WTC11 (cell line): ENCODE measurements at regions not wholly inside any gene's neighbourhood (a gene's known extent, or its start where the extent isn't known, plus 50 kb on each side); places are given as distances from the start of the nearest gene placed in this dataset.

ENCODE experiments used
- ATAC-seq: fragments of 200-7000 bp; cut with Tn5 transposase; 2 replicates; pipeline ENCODE4 v1.10.0; 2021; ENCODE audit warnings: mild to moderate bottlenecking, moderate library complexity
- CTCF ChIA-PET: fragments of 300-600 bp; sonication (Branson Sonifier 250); formaldehyde crosslinking; loops from one replicate; lab custom pipeline; 2021; ENCODE audit warnings: antibody characterized with exemption; lab: Charles Lee
- POLR2A ChIA-PET: fragments of 350-600 bp; sonication (Branson Sonifier 250); formaldehyde crosslinking; loops from one replicate; lab custom pipeline; 2021; ENCODE audit warnings: antibody characterized with exemption; lab: Charles Lee
- DNase-seq: peaks from one replicate; pipeline ENCODE4 v3.0.0; 2021; ENCODE audit warnings: low spot score
- H3K27ac Mint-ChIP-seq: 2 replicates; pipeline ENCODE4 v1.8.0; 2021; ENCODE audit warnings: mixed read lengths
- H3K27me3 Mint-ChIP-seq: 2 replicates; pipeline ENCODE4 v1.8.0; 2021; ENCODE audit warnings: low read depth, mild to moderate bottlenecking, moderate library complexity, mixed read lengths
- H3K36me3 Mint-ChIP-seq: 2 replicates; pipeline ENCODE4 v1.8.0; 2021; ENCODE audit warnings: mixed read lengths
- H3K4me1 Mint-ChIP-seq: 2 replicates; pipeline ENCODE4 v1.8.0; 2022; ENCODE audit warnings: mixed read lengths
- H3K4me3 Mint-ChIP-seq: 2 replicates; pipeline ENCODE4 v1.8.0; 2021; ENCODE audit warnings: mild to moderate bottlenecking, moderate library complexity, mixed read lengths
- H3K9me3 Mint-ChIP-seq: 2 replicates; pipeline ENCODE4 v1.8.0; 2021; ENCODE audit warnings: mixed read lengths
- CTCF ChIP-seq: fragments of 200-600 bp; IDR thresholded peaks from 2 replicates; pipeline ENCODE4 v1.8.0; 2022; ENCODE audit warnings: antibody characterized with exemption
- ESRRA ChIP-seq: sonication (generic); formaldehyde crosslinking; IDR thresholded peaks from 2 replicates; pipeline ENCODE4 v1.8.1; 2022; ENCODE audit warnings: mild to moderate bottlenecking, missing genetic modification reagents, borderline replicate concordance
- GRHL2 ChIP-seq: fragments of 250-450 bp; sonication (Bioruptor Pico); IDR thresholded peaks from 2 replicates; pipeline ENCODE4 v1.8.0; 2022; ENCODE audit warnings: mild to moderate bottlenecking, moderate library complexity; ENCODE audit not compliant: insufficient replicate concordance, severe bottlenecking
- JAZF1 ChIP-seq: fragments of 250-450 bp; sonication (Bioruptor Pico); IDR thresholded peaks from 2 replicates; pipeline ENCODE4 v1.9.0; 2021; ENCODE audit warnings: moderate library complexity, mild to moderate bottlenecking, inconsistent platforms
- KAT7 ChIP-seq: sonication (generic); formaldehyde crosslinking; IDR thresholded peaks from 2 replicates; pipeline ENCODE4 v1.8.1; 2023; ENCODE audit warnings: missing genetic modification reagents, mild to moderate bottlenecking, borderline replicate concordance
- NFE2L1 ChIP-seq: sonication (generic); formaldehyde crosslinking; IDR thresholded peaks from 2 replicates; pipeline ENCODE4 v1.8.1; 2023; ENCODE audit warnings: missing genetic modification reagents
- RORB ChIP-seq: fragments of 250-450 bp; sonication (Bioruptor Pico); IDR thresholded peaks from 2 replicates; pipeline ENCODE4 v1.9.0; 2021; ENCODE audit warnings: mild to moderate bottlenecking
- STAT6 ChIP-seq: sonication (generic); formaldehyde crosslinking; conservative IDR thresholded peaks from 2 replicates; pipeline ENCODE4 v1.8.1; 2023; ENCODE audit warnings: mild to moderate bottlenecking, low read depth, missing genetic modification reagents, moderate library complexity
- TEAD1 ChIP-seq: sonication (generic); formaldehyde crosslinking; IDR thresholded peaks from 2 replicates; pipeline ENCODE4 v1.8.0; 2022; ENCODE audit warnings: mild to moderate bottlenecking, missing genetic modification reagents
- USF1 ChIP-seq: sonication (generic); formaldehyde crosslinking; IDR thresholded peaks from 2 replicates; pipeline ENCODE4 v1.8.0; 2022; ENCODE audit warnings: mild to moderate bottlenecking, missing genetic modification reagents
- ZNF416 ChIP-seq: fragments of 250-450 bp; sonication (Bioruptor Pico); IDR thresholded peaks from 2 replicates; pipeline ENCODE4 v1.9.0; 2021; ENCODE audit warnings: mild to moderate bottlenecking, inconsistent platforms
- ZNF532 ChIP-seq: fragments of 250-450 bp; sonication (Bioruptor Pico); IDR thresholded peaks from 2 replicates; pipeline ENCODE4 v1.9.0; 2021; ENCODE audit warnings: mild to moderate bottlenecking, borderline replicate concordance
- TF ChIP-seq, protein P1 (sequence below): sonication (generic); formaldehyde crosslinking; IDR thresholded peaks from 2 replicates; pipeline ENCODE4 v1.8.1; 2023; ENCODE audit warnings: mild to moderate bottlenecking, missing genetic modification reagents, borderline replicate concordance
- TF ChIP-seq, protein P2 (sequence below): fragments of 250-450 bp; sonication (Bioruptor Pico); conservative IDR thresholded peaks from 2 replicates; pipeline ENCODE4 v1.9.0; 2021; ENCODE audit warnings: mild to moderate bottlenecking
- TF ChIP-seq, protein P3 (sequence below): sonication (generic); formaldehyde crosslinking; IDR thresholded peaks from 2 replicates; pipeline ENCODE4 v1.8.1; 2022; ENCODE audit warnings: low read depth, missing genetic modification reagents, borderline replicate concordance

DNA sequence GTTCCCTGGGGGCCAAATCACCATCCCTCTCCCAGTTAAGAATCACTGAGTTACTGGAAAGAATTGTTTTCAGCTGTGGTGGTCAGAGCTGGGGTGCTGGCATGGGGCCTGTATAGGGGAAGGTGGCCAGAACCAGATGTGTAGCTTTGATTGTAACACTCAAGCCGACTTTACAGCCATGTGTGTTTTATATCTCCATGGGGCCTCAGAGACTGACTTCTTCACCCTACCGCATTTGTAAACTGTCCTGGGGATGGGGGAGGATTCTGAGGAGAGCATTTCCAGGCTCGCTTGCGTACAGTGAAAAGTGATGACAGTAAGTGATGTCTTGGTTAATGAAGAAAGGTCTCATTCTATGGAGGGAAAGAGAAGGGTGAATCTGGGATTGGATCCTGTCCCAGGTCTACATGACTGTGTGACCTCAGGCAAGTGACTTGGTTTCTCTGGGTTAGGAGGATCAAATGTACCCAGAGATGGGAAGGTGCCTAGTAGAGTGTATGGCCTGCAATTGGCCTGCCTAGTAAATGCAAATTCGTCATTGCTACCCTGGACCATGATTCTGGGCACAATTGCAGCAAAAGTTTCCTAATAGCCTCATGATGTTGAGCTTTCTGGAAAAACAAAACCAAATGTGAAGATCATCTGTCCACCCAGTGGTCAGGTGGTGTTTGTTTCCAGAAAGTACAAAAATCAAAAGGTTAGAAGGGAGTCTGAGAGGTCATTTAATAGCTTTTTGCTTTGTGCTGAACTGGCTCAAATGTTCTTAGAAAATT, 49.7 kb upstream of the RCC2 start:
- DNase-seq (no peak), ATAC-seq (no peak)
- ChIA-PET POLR2A (no interaction called here), CTCF (interaction anchor here (0.5 kb wide), 1 partner anchor 130 kb away, joined by 6 read pairs; no protein-coding TSS in a partner anchor)
- TF ChIP-seq ZNF532 (CRISPR knock-in tag) (no peak), KAT7 (no peak), TEAD1 (CRISPR knock-in tag) (no peak), ZNF416 (CRISPR knock-in tag) (no peak), JAZF1 (CRISPR knock-in tag) (no peak), STAT6 (CRISPR knock-in tag) (no peak), RORB (CRISPR knock-in tag) (no peak), ESRRA (CRISPR knock-in tag) (no peak), GRHL2 (CRISPR knock-in tag) (no peak), USF1 (CRISPR knock-in tag) (no peak), CTCF (no peak), NFE2L1 (CRISPR knock-in tag) (no peak)
- TF ChIP-seq, protein P1, sequence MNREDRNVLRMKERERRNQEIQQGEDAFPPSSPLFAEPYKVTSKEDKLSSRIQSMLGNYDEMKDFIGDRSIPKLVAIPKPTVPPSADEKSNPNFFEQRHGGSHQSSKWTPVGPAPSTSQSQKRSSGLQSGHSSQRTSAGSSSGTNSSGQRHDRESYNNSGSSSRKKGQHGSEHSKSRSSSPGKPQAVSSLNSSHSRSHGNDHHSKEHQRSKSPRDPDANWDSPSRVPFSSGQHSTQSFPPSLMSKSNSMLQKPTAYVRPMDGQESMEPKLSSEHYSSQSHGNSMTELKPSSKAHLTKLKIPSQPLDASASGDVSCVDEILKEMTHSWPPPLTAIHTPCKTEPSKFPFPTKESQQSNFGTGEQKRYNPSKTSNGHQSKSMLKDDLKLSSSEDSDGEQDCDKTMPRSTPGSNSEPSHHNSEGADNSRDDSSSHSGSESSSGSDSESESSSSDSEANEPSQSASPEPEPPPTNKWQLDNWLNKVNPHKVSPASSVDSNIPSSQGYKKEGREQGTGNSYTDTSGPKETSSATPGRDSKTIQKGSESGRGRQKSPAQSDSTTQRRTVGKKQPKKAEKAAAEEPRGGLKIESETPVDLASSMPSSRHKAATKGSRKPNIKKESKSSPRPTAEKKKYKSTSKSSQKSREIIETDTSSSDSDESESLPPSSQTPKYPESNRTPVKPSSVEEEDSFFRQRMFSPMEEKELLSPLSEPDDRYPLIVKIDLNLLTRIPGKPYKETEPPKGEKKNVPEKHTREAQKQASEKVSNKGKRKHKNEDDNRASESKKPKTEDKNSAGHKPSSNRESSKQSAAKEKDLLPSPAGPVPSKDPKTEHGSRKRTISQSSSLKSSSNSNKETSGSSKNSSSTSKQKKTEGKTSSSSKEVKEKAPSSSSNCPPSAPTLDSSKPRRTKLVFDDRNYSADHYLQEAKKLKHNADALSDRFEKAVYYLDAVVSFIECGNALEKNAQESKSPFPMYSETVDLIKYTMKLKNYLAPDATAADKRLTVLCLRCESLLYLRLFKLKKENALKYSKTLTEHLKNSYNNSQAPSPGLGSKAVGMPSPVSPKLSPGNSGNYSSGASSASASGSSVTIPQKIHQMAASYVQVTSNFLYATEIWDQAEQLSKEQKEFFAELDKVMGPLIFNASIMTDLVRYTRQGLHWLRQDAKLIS (CRISPR knock-in tag) = no peak
- TF ChIP-seq, protein P2, sequence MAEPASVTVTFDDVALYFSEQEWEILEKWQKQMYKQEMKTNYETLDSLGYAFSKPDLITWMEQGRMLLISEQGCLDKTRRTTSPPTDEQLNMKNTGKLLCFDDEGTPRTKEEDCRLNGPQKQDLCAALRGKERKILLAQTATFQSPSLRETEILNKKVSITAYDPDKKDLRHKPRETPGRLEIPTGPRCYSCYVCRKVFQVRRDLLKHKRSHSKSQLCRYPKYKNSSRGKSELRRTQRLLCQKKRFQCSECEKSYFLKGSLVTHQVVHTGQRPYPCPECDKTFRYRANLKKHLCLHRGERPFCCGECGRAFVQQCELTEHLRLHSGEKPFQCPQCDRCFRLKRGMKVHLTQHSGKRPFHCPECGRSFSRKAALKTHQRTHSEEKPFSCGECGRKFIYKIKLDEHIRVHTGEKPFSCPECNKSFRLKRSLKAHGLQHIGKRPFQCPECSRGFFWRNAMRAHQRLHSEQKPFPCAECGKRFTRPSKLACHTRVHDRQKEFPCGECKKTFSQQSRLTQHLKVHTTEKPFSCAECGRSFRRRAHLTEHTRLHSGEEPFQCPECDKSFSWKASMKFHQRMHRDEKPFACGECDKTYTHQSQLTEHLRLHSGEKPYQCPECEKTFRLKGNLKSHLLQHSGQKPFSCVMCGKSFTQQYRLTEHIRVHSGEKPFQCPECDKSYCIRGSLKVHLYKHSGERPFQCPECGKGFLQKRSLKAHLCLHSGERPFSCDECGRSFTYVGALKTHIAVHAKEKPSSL (CRISPR knock-in tag) = no peak
- TF ChIP-seq, protein P3, sequence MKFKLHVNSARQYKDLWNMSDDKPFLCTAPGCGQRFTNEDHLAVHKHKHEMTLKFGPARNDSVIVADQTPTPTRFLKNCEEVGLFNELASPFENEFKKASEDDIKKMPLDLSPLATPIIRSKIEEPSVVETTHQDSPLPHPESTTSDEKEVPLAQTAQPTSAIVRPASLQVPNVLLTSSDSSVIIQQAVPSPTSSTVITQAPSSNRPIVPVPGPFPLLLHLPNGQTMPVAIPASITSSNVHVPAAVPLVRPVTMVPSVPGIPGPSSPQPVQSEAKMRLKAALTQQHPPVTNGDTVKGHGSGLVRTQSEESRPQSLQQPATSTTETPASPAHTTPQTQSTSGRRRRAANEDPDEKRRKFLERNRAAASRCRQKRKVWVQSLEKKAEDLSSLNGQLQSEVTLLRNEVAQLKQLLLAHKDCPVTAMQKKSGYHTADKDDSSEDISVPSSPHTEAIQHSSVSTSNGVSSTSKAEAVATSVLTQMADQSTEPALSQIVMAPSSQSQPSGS = no peak
- Mint-ChIP-seq H3K4me3 (no peak overlapping the region), H3K9me3 (0 out of 2 replicates have a peak, but pooled peaks cover 3% of the 10 kb centered on the region), H3K4me1 (peaks cover 32% of the 10 kb centered on the region), H3K27ac (no peak overlapping the region), H3K27me3 (peaks cover 2% of the 10 kb centered on the region; the same call in 1 of the 2 replicates), H3K36me3 (no peaks in the 10 kb centered on the region)
